ENCODE measurements at regions not wholly inside any gene's neighbourhood (a gene's known extent, or its start where the extent isn't known, plus 50 kb on each side); places are given as distances from the start of the nearest gene placed in this dataset.

DNA sequence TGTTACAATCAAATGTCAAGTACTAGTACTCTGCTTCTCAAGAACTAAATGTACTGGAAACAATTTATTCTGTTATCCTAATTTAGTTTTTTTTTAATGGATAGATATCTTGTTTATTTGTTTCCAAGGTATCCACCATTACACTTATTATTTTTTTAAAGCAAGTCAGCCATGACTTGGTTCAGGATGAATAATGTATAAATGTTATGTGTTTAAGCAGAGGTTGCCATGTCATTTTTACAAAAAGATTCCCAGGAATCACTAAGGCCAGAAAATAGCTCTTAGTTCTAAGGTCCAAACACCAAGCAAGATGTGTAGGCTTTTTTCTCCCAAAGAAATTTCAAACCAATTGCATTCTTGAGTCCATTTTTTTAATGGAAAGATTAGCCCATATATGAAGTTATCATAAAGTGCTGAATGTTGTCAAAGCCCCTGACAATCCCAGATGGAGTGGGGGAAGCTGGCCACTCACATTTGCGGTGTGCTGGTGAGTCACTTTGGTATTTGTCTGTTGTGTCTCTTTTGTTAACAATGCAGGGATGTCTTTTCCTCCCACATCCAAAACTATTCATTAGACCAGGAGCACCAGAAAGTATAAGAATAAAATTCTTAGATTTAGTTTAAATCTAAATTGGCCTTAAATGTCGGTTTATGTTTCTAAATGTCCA lies 158.9 kb downstream of the COL6A3 start:
- no peaks in the 10 kb centered on the region for H3K27me3 ChIP-seq (ENCODE audit: control insufficient read depth in 1 of 2, insufficient read depth in 2 of 2, low read length in 2 of 2)
- H3K36me3 ChIP-seq (ENCODE audit: insufficient read depth, low read length), result no peaks in the 10 kb centered on the region
- no peak overlapping the region for H3K4me3 ChIP-seq (ENCODE audit: low read depth in 1 of 2, low read length in 2 of 2)
- peak overlapping the region; percentile 6 for H3K27ac ChIP-seq (ENCODE audit: low read depth, low read length)
- H3K9ac ChIP-seq (ENCODE audit: low read length), result no peak overlapping the region
- H3K4me1 ChIP-seq (ENCODE audit: insufficient read depth, low read length), result peaks cover 61% of the 10 kb centered on the region
- no peaks in the 10 kb centered on the region for H3K9me3 ChIP-seq (ENCODE audit: low read length)

DNA sequence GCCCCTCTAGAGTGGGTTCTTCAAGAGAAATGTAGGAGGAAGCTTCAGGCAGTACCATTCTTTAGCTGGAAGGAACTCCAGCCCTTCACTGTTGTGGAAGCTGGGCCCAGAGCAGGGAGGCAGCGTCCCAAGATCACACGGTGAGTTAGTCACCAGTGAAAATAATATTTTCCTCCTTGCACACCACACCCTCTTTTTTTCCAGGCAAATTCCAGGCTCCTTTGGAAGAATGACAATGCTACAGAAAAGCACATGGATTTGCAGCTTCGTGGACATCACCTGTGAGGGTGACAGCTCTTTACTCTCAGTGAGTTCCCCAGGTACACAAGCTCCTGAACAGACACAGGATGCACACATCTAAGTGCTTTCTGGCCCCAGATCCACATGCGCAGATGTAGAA lies 157.1 kb downstream of the COL6A3 start:
- Histone ChIP-seq H3K9ac (ENCODE audit: low read length) (no peak overlapping the region), H3K4me1 (ENCODE audit: insufficient read depth, low read length) (peaks cover 61% of the 10 kb centered on the region), H3K4me3 (ENCODE audit: low read depth in 1 of 2, low read length in 2 of 2) (no peak overlapping the region), H3K9me3 (ENCODE audit: low read length) (no peaks in the 10 kb centered on the region), H3K27me3 (ENCODE audit: control insufficient read depth in 1 of 2, insufficient read depth in 2 of 2, low read length in 2 of 2) (no peaks in the 10 kb centered on the region), H3K36me3 (ENCODE audit: insufficient read depth, low read length) (no peaks in the 10 kb centered on the region), H3K27ac (ENCODE audit: low read depth, low read length) (peak overlapping the region; percentile 50)

DNA sequence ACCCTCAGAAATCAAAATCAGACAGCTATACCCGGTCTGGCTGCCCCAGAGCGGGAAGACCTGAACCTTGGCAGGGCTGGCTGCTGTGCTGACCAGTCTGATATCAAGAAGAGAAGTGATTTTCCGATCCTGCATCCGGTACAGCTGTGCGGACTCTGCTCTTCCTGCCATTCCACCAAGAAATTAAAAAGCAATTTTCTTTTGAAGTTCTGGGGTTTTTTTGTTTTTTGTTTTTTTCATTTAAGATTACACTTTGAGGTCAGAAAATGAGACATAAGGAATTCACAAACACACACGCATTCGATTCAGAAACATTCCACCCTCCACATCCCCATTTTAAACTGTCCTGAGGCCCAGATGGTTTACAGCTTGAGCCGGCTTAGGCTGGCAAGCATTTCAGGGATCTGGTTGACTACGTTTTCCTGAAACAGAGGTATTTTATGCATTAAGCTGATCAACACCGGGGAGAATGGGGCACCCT lies 156.5 kb downstream of the COL6A3 start:
- Histone ChIP-seq H3K36me3 (ENCODE audit: insufficient read depth, low read length) (no peaks in the 10 kb centered on the region), H3K27ac (ENCODE audit: low read depth, low read length) (peak overlapping the region; percentile 50), H3K4me1 (ENCODE audit: insufficient read depth, low read length) (peaks cover 61% of the 10 kb centered on the region), H3K9me3 (ENCODE audit: low read length) (no peaks in the 10 kb centered on the region), H3K9ac (ENCODE audit: low read length) (no peak overlapping the region), H3K27me3 (ENCODE audit: control insufficient read depth in 1 of 2, insufficient read depth in 2 of 2, low read length in 2 of 2) (no peaks in the 10 kb centered on the region), H3K4me3 (ENCODE audit: low read depth in 1 of 2, low read length in 2 of 2) (no peak overlapping the region)

DNA sequence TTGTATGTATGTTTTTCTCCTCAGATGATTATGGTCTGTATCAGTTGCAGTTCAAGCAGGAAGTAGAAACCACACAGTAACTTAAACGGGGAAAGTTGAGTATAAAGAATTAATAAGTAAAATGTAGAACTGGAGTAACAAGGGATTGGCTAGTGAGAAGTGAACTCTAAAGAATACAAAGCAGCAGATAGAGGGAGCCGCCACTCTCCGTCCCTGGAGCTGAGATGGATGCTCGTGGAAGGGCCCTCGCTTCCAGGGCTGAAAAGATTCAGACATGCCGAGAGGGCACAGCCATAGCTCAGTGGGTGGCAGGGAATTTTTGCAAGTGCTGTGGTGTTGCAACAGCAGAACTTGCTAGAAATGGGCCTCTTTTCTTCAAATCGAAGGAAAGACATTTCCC lies 155.8 kb downstream of the COL6A3 start:
- Histone ChIP-seq H3K9ac (ENCODE audit: low read length) (no peak overlapping the region), H3K27ac (ENCODE audit: low read depth, low read length) (peak overlapping the region; percentile 50), H3K4me3 (ENCODE audit: low read depth in 1 of 2, low read length in 2 of 2) (no peak overlapping the region), H3K9me3 (ENCODE audit: low read length) (no peaks in the 10 kb centered on the region), H3K27me3 (ENCODE audit: control insufficient read depth in 1 of 2, insufficient read depth in 2 of 2, low read length in 2 of 2) (no peaks in the 10 kb centered on the region), H3K4me1 (ENCODE audit: insufficient read depth, low read length) (peaks cover 61% of the 10 kb centered on the region), H3K36me3 (ENCODE audit: insufficient read depth, low read length) (no peaks in the 10 kb centered on the region)

DNA sequence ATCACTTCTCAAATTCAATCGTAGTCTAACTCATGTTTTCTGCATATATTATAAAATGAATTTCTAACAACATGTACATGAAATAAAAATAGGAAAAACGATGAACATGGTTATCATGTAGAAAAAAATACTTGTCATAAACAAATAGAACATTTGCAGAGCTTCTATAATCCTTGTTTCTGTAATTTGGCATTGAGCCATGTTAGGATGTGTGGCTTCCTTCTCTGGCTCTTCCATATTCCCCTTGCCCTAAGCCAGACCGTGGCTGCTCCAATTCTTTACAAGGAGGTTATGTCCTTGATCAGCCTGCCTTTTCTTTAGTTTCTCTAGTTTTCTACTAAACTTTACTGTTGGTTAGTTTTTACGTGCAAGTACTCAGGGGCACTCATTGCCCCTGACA lies 155.3 kb downstream of the COL6A3 start:
- Histone ChIP-seq H3K36me3 (ENCODE audit: insufficient read depth, low read length) (no peaks in the 10 kb centered on the region), H3K27me3 (ENCODE audit: control insufficient read depth in 1 of 2, insufficient read depth in 2 of 2, low read length in 2 of 2) (no peaks in the 10 kb centered on the region), H3K9me3 (ENCODE audit: low read length) (no peaks in the 10 kb centered on the region), H3K4me3 (ENCODE audit: low read depth in 1 of 2, low read length in 2 of 2) (peak overlapping the region; percentile 2 to 16), H3K4me1 (ENCODE audit: insufficient read depth, low read length) (peaks cover 58% of the 10 kb centered on the region), H3K27ac (ENCODE audit: low read depth, low read length) (peak overlapping the region; percentile 4), H3K9ac (ENCODE audit: low read length) (no peak overlapping the region)

DNA sequence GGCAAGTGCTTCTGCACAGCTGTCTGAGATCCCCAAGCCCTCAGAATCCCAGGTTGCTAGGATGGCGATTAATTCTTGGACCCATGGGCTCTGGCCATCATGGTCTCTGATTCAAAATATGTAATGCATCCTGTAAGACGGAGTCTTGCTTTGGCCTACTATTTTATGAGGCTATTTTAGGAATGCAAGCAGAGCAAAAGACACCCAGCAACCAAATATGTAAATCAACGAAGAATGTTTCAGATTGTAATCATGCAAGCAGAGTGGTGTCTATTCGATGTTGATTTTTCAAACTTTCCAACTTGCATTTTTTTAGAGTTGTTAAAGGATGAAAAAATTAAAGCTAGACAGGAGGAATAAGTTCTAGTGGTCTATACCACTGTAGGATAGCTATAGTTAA lies 154.8 kb downstream of the COL6A3 start:
- Histone ChIP-seq H3K27ac (ENCODE audit: low read depth, low read length) (peak overlapping the region; percentile 4), H3K4me1 (ENCODE audit: insufficient read depth, low read length) (peaks cover 52% of the 10 kb centered on the region), H3K27me3 (ENCODE audit: control insufficient read depth in 1 of 2, insufficient read depth in 2 of 2, low read length in 2 of 2) (no peaks in the 10 kb centered on the region), H3K36me3 (ENCODE audit: insufficient read depth, low read length) (no peaks in the 10 kb centered on the region), H3K9me3 (ENCODE audit: low read length) (no peaks in the 10 kb centered on the region), H3K9ac (ENCODE audit: low read length) (no peak overlapping the region), H3K4me3 (ENCODE audit: low read depth in 1 of 2, low read length in 2 of 2) (peak overlapping the region; percentile 2 to 16)

DNA sequence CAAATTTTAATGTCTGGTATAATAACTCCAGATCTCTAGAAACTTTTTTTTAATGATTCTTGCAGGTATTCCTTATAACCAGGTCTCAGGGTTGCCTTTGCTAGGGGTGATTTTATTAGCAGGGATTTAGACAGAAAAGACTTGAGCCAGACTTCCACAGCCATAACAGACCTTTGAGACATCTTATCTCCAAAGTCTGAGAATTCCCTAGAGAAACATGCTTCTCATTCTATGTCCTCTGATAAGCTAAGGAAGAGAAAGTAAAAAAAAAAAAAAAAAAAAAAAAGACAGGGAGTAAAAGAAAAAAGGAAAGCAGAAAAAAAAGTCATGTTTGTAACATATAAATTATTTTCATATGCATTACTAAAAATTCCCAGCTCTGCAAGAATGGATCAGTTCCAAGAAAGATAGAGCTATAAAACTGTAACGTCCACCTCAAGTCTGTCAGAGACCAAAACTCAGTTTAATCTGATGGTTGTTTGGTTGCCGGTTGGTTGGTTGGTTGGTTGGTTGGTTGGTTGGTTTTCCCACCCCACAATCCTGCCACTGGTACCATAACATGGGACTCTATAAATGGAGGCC lies 153.8 kb downstream of the COL6A3 start:
- Histone ChIP-seq H3K4me1 (ENCODE audit: insufficient read depth, low read length) (peaks cover 43% of the 10 kb centered on the region), H3K9ac (ENCODE audit: low read length) (no peak overlapping the region), H3K4me3 (ENCODE audit: low read depth in 1 of 2, low read length in 2 of 2) (no peak overlapping the region), H3K9me3 (ENCODE audit: low read length) (no peaks in the 10 kb centered on the region), H3K27me3 (ENCODE audit: control insufficient read depth in 1 of 2, insufficient read depth in 2 of 2, low read length in 2 of 2) (no peaks in the 10 kb centered on the region), H3K36me3 (ENCODE audit: insufficient read depth, low read length) (no peaks in the 10 kb centered on the region), H3K27ac (ENCODE audit: low read depth, low read length) (no peak overlapping the region)

DNA sequence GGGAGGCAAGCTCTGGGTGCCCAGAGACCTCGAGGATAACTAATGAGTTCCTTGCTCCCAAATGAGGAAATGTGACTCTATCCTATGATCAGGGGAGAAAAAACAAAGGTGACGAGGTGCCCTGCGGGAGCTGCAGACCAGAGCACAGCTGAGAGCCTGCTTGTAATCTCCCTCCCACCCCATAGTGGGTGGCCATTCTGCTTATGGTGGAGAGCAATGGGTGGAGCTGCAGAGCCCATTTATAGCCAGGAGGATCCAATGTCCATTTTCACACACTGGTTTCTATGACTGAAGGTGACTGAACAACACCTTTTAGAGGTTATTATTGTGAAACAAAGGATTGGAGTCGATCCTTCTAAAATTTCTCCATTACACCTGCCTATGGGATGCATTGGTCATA lies 153.3 kb downstream of the COL6A3 start:
- Histone ChIP-seq H3K4me3 (ENCODE audit: low read depth in 1 of 2, low read length in 2 of 2) (no peak overlapping the region), H3K9ac (ENCODE audit: low read length) (no peak overlapping the region), H3K27ac (ENCODE audit: low read depth, low read length) (no peak overlapping the region), H3K27me3 (ENCODE audit: control insufficient read depth in 1 of 2, insufficient read depth in 2 of 2, low read length in 2 of 2) (no peaks in the 10 kb centered on the region), H3K4me1 (ENCODE audit: insufficient read depth, low read length) (peaks cover 38% of the 10 kb centered on the region), H3K36me3 (ENCODE audit: insufficient read depth, low read length) (no peaks in the 10 kb centered on the region), H3K9me3 (ENCODE audit: low read length) (no peaks in the 10 kb centered on the region)

DNA sequence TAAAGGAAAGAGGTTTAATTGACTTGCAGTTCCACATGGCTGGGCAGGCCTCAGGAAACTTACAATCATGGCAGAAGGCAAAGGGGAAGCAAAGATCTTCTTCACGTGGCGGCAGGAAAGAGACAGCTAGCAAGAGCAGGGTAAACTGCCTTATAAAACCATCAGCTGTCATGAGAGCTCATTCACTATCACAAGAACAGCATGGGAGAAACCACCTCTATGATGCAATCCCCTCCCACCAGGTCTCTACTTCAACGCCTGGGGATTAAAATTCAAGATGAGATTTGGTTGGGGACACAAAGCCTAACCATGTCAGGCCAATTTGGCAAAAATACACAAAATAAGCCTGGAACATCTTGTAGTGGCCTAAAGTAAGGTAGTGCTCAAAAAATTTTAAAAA lies 152.6 kb downstream of the COL6A3 start:
- H3K4me3 ChIP-seq (ENCODE audit: low read depth in 1 of 2, low read length in 2 of 2), result no peak overlapping the region
- no peak overlapping the region for H3K9ac ChIP-seq (ENCODE audit: low read length)

DNA sequence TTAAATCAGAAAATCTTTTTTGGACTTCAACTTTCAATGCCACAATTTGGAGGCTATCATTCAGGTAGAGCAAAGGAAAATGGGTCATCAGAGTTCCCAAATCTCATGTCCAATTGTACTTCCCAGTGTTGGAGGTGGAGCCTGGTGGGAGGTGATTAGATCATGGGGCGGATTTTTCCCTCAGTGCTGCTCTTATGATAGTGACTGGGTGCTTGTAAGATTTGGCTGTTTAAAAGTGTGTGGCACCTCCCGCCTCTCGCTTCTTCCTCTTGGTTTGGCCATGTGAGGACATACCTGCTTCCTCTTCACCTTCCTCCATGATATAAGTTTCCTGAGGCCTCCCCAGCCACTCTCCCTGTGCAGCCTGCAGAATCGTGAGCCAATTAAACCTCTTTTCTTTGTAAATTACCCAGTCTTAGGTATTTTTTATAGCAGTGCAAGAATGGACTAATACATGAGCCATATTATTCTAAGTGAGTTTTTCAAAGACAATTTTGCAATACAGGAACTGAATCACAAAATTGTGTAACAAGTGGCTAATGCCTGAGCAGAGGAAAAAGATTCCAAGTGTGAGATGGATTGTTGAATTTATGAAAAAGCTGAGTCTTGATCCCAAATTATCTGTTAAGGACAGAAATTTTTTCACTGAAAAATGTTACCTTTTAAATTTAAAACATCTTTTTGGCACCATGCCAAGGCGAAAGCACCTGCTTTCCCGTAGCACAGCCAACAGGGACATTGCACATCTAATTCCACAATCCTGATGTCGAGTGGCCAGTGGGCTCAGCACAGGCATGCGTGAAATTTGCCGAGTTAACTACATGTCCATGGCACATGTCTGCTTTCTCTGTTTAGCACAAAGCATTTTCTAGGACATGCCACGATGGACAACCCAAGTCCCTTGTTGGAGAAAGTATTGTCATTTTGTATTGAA lies 150.9 kb downstream of the COL6A3 start:
- no peaks in the 10 kb centered on the region for H3K27me3 ChIP-seq (ENCODE audit: control insufficient read depth in 1 of 2, insufficient read depth in 2 of 2, low read length in 2 of 2)
- peaks cover 15% of the 10 kb centered on the region for H3K4me1 ChIP-seq (ENCODE audit: insufficient read depth, low read length)
- no peaks in the 10 kb centered on the region for H3K36me3 ChIP-seq (ENCODE audit: insufficient read depth, low read length)
- H3K4me3 ChIP-seq (ENCODE audit: low read depth in 1 of 2, low read length in 2 of 2), result no peak overlapping the region
- no peak overlapping the region for H3K27ac ChIP-seq (ENCODE audit: low read depth, low read length)
- no peaks in the 10 kb centered on the region for H3K9me3 ChIP-seq (ENCODE audit: low read length)
- no peak overlapping the region for H3K9ac ChIP-seq (ENCODE audit: low read length)

More for the DNA sequence above, 152.6 kb downstream of the COL6A3 start:
- no peaks in the 10 kb centered on the region for H3K27me3 ChIP-seq (ENCODE audit: control insufficient read depth in 1 of 2, insufficient read depth in 2 of 2, low read length in 2 of 2)
- H3K9me3 ChIP-seq (ENCODE audit: low read length), result no peaks in the 10 kb centered on the region
- H3K4me1 ChIP-seq (ENCODE audit: insufficient read depth, low read length), result peaks cover 33% of the 10 kb centered on the region
- no peaks in the 10 kb centered on the region for H3K36me3 ChIP-seq (ENCODE audit: insufficient read depth, low read length)
- H3K27ac ChIP-seq (ENCODE audit: low read depth, low read length), result no peak overlapping the region

DNA sequence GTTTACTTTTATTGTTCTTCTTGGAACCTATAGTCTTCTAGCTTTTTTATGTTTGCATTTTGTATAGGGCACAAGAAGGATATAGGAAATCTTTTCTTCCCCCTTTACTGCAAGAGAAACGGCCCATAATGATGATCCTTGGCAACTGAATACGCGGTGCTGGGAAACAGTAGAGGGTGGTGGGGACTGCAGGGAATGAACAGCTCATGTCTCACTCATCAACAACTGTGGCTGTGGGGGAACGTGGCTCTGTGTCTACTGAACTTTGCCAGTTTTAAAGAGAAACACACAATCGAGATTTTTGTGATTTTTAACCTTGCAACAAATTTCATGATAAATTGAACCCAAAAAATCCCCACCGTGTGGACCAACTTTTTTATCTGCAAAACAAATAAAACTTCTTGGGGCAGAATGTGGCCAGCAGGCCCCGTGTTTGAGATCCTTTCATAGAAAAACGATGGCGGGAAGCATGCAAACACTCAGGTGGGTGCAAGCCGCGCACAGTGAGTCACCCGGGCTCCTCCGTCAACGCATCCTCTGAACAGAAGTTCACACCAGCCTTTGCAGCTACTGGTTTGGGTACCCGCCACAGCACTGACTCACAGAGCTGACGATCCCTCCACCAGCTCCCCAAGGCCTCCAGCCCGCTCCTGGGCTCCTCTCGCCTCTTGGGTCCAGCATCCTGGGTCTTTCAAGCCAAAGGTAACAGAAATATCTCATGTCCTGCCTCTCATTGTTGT lies 149.3 kb downstream of the COL6A3 start:
- H3K36me3 ChIP-seq (ENCODE audit: insufficient read depth, low read length), result no peaks in the 10 kb centered on the region
- H3K4me3 ChIP-seq (ENCODE audit: low read depth in 1 of 2, low read length in 2 of 2), result no peak overlapping the region
- no peaks in the 10 kb centered on the region for H3K27me3 ChIP-seq (ENCODE audit: control insufficient read depth in 1 of 2, insufficient read depth in 2 of 2, low read length in 2 of 2)
- peaks cover 13% of the 10 kb centered on the region for H3K4me1 ChIP-seq (ENCODE audit: insufficient read depth, low read length)
- no peaks in the 10 kb centered on the region for H3K9me3 ChIP-seq (ENCODE audit: low read length)
- H3K9ac ChIP-seq (ENCODE audit: low read length), result no peak overlapping the region
- no peak overlapping the region for H3K27ac ChIP-seq (ENCODE audit: low read depth, low read length)
